HG02759 (cell line): ENCODE measurements at regions not wholly inside any gene's neighbourhood (a gene's known extent, or its start where the extent isn't known, plus 50 kb on each side); places are given as distances from the start of the nearest gene placed in this dataset.

Experiments used
- ATAC-seq: cut with Tn5 transposase; IDR thresholded peaks from one replicate; pipeline ENCODE4 v1.9.1; 2021; ENCODE audit warnings: mild to moderate bottlenecking, moderate library complexity; ENCODE audit not compliant: unreplicated experiment

DNA sequence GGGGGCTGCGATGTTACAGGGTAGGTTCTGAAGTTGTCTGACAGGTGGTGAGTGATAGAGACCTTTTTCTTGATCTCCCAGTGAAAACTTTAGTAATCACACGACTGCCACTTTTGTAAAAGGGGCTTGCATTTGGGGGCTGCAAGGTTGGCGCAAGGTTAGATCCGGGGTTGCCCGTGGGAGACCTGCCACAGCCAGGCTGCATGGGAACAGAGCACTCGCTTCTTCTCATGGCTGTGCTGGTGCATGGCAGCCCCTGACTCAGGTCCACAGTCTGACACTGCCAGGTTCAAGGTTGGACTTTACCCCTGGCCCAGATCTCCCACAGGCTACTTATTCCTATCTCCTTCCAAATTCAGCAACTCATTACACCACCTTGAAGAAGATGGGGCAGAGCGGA is 1190.4 kb downstream of the UQCRFS1 start:
- no peak for ATAC-seq

DNA sequence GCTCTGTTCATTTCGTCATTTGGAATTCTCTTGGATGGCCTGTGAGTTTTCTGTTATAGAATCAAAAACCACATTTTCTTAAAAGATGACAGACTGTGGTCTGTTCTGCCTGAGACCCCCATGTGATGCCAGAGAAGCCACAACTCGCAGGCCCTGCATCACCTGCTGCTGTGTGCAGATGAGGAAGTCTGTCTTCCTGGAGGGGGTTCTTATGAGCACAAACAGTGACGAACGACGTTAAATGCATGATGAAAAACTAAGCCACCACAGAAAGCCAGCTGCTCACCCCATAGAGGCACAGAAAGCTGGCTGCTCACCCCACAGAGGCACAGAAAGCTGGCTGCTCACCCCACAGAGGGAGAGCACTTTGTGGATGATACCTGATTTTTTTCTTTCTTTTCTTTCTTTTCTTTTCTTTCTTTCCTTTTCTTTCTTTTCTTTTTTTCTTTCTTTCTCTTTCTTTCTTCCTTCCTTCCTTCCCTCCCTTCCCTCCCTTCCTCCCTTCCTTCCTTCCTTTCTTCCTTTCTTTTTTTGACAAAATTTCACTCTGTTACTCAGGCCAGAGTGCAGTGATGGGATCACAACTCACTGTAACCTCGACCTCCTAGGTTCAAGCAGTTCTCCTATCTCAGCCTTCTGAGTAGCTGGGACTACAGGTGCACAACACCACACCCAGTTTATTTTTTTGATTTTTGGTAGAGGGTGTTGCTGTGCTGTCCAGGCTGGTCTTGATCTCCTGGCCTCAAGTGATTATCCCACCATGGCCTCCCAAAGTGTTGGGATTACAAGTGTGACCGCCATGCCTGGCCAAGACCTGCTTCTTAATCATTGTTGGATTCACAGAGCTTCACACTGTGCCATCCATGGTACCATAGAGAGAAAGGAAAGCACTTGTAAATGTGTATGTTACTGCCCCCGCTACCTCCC is 1191.4 kb downstream of the UQCRFS1 start:
- no peak for ATAC-seq

DNA sequence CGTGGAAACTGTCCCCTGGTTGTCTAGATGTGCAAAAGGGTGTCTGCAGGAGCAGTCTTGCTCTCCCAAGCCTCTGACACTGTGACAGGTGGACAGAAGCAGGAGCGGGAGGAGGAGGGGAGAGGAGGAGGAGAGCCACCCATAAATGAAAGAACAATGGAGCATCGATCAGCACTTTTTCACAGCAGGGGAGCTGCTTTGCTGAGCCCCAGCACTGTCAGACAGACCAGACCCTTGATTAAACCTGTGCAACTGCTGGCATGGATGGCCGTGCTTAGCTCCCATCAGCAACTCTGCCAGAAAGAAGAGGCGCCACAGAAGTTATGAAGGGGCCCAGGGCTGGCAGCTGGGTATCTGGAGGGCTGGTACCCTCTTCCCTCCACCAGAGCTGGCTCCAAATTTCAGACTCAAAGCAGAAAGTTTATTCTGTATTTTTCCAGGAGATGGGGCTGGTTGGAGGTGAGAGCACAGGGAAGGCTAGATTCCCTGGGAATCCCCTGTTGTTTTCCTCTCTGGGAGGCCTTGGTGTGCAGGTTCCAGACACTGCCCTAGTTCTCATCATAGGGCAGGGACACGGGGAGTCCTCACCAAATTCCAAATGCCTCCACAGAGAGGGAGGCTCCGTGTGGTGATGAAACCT is 1192.2 kb downstream of the UQCRFS1 start:
- ATAC-seq = no peak

GRCh38 chr19:28019901-28020300 is 1193.0 kb downstream of the UQCRFS1 start:
- no peak for ATAC-seq

DNA sequence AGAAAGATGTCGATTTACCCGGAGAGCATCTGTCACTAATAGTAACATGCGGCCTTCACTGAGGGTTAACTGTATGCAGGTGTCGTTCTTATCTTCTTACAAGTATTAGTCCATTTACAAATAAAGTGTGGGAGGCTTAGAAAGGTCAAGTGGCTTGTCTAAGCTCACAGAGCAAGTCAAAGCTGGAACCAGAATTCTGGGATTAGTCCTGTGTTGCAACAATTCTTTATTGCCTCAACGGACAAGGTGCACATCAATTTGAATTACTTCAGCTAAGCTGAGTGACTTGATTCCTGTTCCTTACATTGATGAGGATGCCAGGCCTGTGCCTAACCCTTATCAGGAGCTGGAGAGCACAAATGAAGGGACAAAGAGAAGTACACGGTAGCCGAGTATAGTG is 1193.6 kb downstream of the UQCRFS1 start:
- ATAC-seq = no peak

- no peak for ATAC-seq
Measured at GRCh38 chr19:28018499-28018898, 1194.5 kb downstream of the UQCRFS1 start.

- ATAC-seq = no peak
Measured at GRCh38 chr19:28014615-28015405, 1198.1 kb downstream of the UQCRFS1 start.

- no peak for ATAC-seq
Measured at GRCh38 chr19:28012361-28012760, 1200.6 kb downstream of the UQCRFS1 start.

DNA sequence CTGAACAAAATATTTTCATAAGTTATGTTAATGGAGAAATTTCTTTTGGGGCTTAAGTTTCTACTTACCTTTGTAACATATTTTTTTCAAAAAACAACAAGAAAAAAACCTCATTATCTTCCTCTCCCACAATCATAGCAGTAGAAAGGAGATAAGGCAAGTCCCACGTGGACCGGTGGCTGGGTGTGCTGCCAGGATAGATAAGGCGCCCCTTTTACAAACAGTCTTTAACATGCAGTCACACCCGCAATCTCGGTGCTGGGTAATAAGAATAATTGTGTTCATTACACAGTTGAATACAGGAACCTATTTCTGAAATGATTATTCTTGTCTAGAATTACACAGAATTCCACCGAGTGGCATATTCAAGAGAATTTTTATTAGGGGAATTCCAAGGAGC is 1202.3 kb downstream of the UQCRFS1 start:
- no peak for ATAC-seq

DNA sequence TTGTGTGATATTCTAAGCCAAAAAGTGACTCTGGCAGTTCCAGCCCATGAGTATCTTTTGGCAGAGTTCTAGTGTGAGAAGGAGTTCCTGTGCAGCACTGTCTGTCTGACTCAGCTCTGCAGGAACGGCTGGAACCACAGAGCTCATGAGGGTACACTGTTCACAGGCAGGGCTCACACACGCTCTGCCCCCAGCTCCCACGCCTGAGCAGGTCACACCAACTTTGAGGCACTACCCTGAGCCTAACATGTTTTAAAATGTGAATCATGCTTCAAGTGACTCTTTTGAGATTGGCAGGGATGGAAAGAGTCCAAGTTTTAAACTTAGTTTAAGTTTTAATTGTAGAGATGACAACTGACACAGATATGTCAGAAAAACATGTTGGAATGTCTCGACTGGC is 1203.3 kb downstream of the UQCRFS1 start:
- no peak for ATAC-seq

DNA sequence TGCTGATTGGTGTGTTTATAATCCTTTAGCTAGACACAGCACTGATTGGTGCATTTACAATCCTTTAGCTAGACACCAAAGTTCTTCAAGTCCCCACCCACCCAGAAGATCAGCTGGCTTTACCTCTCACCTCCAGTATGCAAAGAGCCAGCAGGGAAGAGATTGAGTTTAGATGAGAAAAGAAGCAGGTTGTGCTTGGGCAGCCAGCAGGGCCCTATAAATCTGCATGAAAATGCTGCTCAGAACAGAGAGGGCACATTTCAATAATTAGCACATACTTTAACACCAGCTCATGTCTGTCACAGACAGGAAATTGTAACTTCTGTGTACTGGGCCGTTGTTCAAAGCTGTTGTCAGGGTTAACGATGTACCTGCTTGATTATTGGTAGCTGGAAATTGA is 1204.3 kb downstream of the UQCRFS1 start:
- ATAC-seq = no peak

DNA sequence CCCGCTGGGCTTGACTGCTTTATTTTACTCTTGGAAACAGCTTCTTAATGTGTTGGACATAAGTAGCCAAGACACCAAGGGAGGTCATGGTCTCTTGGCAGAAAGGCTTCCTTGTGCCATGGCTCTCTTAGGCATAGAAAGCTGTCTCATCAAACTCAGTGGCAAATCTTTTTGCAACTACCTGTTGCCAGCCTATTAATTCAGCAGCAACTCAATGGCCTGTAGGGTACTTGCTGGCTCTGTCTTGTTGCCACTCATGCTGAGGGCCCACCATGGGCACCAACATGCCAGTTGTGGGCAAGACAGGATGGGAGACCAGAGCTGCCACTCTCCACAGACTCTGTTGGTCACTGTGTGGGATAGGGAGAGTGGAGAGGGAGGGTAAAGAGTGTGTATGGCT is 1209.4 kb downstream of the UQCRFS1 start:
- no peak for ATAC-seq

DNA sequence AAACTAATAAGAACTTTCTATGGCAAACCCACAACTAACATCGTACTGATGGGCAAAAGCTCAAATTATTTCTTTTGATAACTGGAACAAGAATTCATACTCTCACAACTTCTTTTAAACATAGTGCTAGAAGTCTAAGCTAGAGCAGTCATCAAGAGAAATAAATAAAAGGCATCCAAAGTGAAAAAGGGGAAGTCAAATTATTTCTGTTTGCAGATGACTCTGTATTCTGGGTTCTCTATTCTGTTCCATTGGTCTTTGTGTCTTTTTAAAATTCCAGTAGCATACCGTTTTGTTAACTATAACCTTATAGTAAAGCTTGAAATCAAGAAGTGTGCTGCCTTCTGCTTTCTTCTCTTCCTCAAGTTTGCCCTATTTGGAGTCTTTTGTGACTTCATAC is 1215.9 kb downstream of the UQCRFS1 start:
- no peak for ATAC-seq

DNA sequence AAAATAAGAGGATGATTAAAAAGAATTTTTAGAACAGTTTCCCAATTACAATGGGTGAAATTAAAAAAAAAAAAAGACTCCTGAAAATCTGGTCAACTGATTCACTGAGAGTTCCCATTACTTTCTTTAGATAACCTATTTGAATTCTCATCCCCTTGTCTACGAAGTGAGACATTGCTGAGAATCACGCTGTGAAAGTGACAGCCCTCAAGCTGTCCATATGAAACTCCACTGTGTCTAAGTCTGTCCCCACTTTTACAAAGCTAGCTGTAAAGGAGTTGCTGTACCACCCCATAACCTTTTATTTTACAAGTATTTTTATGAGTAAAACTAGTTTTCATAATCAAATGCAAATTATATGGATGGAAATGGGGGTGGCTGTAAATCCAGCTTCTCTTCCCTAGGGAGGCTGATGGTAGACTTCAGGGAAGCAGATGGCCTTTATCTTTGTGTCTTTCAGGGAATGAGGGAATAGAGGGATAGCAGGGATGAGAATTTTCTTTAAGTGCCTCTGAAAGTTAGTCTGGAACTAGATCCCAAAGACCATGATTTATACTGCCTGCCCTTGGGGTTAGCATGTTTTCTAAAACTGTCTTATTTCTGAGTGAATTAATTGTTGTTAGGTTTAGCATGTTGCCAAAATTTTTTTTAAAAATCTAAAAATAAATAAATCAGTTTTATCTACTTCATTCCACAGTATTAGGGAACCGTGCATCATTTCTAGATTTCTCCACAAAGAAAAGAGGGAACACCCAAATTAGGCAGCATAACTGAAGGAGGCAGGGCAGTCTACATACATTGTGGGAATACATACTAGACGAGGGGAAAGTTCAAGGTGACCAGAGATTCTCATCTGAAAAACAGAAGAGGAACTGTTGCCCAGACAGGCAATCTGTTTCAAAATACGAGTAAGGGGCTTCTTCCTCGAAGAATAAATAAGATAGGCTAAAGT is 1219.1 kb downstream of the UQCRFS1 start:
- ATAC-seq = no peak

DNA sequence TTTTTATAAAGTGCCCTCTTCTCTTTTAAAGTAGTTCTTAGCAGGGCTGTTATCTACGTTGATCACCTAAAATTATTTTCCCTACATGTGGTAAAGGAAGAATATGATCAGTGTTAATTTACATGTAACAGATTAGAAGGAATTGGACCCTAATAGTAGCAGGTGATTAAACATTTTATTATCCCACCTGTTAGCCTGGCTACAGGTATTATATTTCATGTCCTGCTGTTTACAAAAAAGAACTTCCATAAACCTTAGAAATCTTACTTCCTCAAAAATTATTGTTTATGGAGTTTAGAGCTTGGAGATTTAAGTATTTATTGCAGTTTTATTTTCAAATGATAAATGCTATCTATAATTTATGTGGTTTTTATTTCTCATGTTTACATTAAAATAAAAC is 1226.7 kb downstream of the UQCRFS1 start:
- no peak for ATAC-seq

DNA sequence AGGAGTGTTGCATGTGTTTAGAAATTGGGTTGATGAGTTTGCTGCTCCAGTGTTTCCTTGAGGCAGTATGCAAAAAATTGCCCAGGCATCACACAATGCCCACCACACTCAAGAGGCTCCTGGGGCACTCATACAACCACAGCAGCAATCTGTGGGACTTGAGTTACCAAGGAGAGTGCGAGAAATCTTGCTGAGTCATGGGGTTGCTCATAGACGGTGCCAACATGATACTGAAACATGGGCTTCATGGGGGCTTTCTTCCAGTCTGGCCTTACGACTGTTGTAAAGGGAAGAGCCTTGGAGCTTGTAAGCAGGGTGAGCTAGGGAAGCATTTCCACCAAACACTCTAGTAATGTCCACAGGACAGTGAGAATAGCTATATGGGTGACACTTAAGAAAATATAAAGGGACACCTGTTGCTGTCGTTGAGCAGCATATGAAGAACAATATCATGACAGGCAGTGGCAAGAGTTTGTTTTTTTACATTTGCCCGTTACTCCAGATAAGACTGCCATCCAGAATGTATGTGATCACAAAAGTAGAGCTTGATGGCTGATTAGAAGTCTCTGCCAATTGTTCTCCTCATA is 1237.4 kb downstream of the UQCRFS1 start:
- no peak for ATAC-seq

DNA sequence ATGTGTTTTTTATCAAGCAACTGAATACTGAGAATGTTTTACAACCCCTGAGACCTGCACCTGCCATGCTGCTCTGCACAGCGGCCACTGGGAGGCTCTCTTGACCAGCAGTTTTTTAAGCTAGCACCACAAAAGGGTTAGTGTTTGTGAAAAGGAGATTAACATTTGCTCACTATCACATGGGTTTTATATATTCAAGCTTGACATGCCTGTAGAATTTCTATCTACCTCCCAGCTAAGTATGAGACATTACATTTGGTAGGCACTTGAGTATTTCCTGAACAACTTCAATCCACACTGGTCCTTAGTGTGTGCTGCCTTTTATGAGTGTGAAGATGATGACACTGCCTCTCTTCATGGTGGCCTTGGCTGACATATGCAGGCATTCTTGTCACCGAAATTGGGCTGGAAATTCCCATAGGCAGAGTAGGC is 1238.9 kb downstream of the UQCRFS1 start:
- no peak for ATAC-seq

DNA sequence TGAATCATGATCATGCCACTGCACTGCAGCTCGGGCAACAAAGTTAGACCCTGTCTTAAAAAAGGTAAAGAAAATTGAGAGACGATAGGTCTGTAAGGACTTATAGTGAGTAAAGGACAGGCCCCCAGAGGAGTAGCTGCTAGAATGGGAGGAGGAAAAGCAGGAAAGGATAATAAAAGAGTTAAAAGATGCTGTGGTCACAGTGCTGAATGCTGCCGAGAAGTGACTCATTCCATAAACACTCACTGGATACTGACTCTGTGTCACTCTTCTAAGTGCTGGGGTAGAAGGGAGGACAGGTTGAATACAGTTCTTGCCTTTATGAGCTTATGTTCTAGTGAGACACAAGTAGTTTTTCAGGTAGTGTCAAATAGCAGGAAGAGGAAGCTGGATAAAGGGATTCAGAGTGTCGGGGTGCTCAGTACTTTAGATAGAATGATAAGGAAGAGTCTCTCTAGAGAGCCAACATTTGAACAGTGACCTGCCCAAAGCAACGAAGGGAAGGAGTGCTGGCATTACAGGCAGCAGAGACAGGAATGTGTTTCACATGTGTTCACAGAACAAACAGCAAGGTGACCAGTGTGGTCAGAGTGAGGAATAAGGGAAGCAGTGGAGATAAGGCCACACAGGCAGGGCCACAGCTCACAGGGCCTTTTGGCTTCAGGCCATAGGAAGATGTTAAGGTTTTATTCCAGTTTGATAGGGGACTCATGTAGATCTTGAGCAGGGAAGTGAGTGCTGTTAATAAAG is 1240.5 kb downstream of the UQCRFS1 start:
- no peak for ATAC-seq

DNA sequence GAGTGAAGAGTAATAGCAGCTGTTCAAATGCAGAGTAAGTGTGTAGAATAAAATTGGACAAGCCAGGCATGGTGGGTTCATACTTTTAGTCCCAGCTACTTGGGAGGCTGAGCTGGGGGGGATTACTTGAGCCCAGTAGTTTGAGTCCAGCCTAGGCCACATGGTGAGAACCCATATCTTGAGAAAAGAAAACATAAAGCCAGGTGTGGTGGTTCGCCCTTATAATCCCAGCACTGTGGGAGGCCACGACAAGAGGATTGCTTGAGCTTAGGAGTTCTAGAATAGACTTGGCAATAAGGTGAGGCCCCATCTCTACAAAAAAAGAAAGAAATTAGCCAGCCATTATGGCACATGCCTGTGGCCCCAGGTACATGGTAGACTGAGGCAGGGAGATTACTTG is 1241.1 kb downstream of the UQCRFS1 start:
- ATAC-seq = no peak
